Activated CD8-positive, alpha-beta memory T cell treated with anti-CD3 and anti-CD28 coated beads for 4 hours (primary cell): ENCODE measurements at regions not wholly inside any gene's neighbourhood (a gene's known extent, or its start where the extent isn't known, plus 50 kb on each side); places are given as distances from the start of the nearest gene placed in this dataset.
"Not testable (repeated sequence)": the region's sequence is repeated elsewhere in the genome, so short reads cannot be mapped to it uniquely, and the experiment has no call there.

ENCODE experiments used
- DNase-seq, 2 donors: peaks; one replicate each; pipeline ENCODE4 v3.0.0-alpha.2; 2020; ENCODE audit warnings: low read depth in 2 of 2

GRCh38 chr4:25981749-25982148 is 67.7 kb downstream of the SMIM20 start:
- DNase-seq, result no peak

GRCh38 chr4:25982962-25983361 is 68.9 kb downstream of the SMIM20 start:
- no peak for DNase-seq

GRCh38 chr4:25984266-25984665 is 70.2 kb downstream of the SMIM20 start:
- DNase-seq, result no peak

- no peak for DNase-seq
Measured at GRCh38 chr4:25984796-25985195, 70.8 kb downstream of the SMIM20 start.

GRCh38 chr4:25986807-25987206 is 72.8 kb downstream of the SMIM20 start:
- DNase-seq, result no peak

GRCh38 chr4:25991340-25991739 is 77.3 kb downstream of the SMIM20 start:
- DNase-seq, result no peak

GRCh38 chr4:25993395-25994185 is 79.6 kb downstream of the SMIM20 start:
- DNase-seq, result no peak

GRCh38 chr4:25994577-25994976 is 80.6 kb downstream of the SMIM20 start:
- DNase-seq, result not testable (repeated sequence)

- DNase-seq, result no peak
Measured at GRCh38 chr4:26000274-26000950, 86.4 kb downstream of the SMIM20 start.

- DNase-seq, result no peak
Measured at GRCh38 chr4:26001413-26001812, 87.4 kb downstream of the SMIM20 start.

GRCh38 chr4:26001816-26002215 is 87.8 kb downstream of the SMIM20 start:
- no peak for DNase-seq

GRCh38 chr4:26003056-26003455 is 89.0 kb downstream of the SMIM20 start:
- no peak for DNase-seq

- no peak for DNase-seq
Measured at GRCh38 chr4:26004290-26004689, 90.3 kb downstream of the SMIM20 start.

GRCh38 chr4:26005764-26006163 is 91.7 kb downstream of the SMIM20 start:
- DNase-seq, result no peak

GRCh38 chr4:26008737-26009136 is 94.7 kb downstream of the SMIM20 start:
- no peak for DNase-seq

GRCh38 chr4:26009502-26009901 is 95.5 kb downstream of the SMIM20 start:
- DNase-seq, result no peak

- no peak for DNase-seq
Measured at GRCh38 chr4:26010304-26010703, 96.3 kb downstream of the SMIM20 start.

GRCh38 chr4:26013629-26014028 is 99.6 kb downstream of the SMIM20 start:
- no peak for DNase-seq

GRCh38 chr4:26015133-26015651 is 101.2 kb downstream of the SMIM20 start:
- no peak for DNase-seq

GRCh38 chr4:26015906-26016305 is 101.9 kb downstream of the SMIM20 start:
- DNase-seq, result no peak

GRCh38 chr4:26017531-26017930 is 103.5 kb downstream of the SMIM20 start:
- DNase-seq, result no peak

- DNase-seq, result not testable (repeated sequence)
Measured at GRCh38 chr4:26017961-26018700, 104.1 kb downstream of the SMIM20 start.
